ENCODE measurements at regions not wholly inside any gene's neighbourhood (a gene's known extent, or its start where the extent isn't known, plus 50 kb on each side); places are given as distances from the start of the nearest gene placed in this dataset.

DNA sequence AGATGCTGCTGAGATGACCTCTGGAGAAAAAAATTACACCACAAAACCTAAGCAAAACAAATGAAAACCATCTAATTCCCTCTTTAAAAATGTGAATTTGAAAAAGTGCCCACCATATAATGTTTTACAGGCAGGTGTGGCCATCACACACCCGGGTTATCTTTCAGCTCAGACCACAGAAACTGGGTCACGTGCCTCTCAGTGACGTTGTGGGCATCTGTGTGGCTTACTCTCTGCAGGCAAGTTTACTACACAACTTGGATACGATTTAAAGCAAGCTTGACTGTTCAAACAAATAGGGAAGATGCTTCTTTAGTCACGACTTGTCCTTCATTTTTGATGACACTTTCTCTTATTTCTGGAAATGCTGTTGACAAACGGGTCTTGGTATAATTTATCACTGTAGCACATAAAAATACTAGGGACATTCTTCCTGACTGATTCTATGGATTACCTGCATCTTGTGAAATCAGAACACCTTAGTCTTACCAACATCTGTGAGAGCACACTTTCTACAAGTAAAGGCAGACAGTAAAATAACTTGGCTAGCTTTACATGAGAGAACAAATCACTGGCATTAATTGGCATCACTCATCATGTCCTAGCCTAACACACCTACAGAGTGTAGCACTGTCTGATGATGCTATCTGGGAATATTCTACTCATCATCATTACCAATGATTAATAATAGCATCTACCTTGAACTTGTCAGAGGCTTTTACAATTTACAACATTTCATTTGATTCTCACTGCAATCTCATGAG is 89.3 kb upstream of the EDEM3 start:
- peak; percentile 77 for DNase-seq
- intact Hi-C loops (cut with DNase I; ENCODE audit: low total_unique reads) (no loop called here), in situ Hi-C loops (cut with MboI; ENCODE audit: low pct_ligation_motif_present in 1 of 4, low pct_unique_long_range_greater_than_20kb in 1 of 4, low sequenced_read_pairs in 3 of 4) (no loop called here)
- WGBS, 2 donors (ENCODE audit: low coverage in 1 of 2), result 24 to 33% methylated on average over 6 of the region's 6 CpGs
- TF ChIP-seq POLR2A (IDR thresholded peaks at IDR 0.05) (no peak), EP300 (IDR thresholded peaks at IDR 0.05; ENCODE audit: low read depth) (no peak), POLR2AphosphoS5 (IDR thresholded peaks at IDR 0.05) (no peak)
- TF ChIP-seq, protein P1, sequence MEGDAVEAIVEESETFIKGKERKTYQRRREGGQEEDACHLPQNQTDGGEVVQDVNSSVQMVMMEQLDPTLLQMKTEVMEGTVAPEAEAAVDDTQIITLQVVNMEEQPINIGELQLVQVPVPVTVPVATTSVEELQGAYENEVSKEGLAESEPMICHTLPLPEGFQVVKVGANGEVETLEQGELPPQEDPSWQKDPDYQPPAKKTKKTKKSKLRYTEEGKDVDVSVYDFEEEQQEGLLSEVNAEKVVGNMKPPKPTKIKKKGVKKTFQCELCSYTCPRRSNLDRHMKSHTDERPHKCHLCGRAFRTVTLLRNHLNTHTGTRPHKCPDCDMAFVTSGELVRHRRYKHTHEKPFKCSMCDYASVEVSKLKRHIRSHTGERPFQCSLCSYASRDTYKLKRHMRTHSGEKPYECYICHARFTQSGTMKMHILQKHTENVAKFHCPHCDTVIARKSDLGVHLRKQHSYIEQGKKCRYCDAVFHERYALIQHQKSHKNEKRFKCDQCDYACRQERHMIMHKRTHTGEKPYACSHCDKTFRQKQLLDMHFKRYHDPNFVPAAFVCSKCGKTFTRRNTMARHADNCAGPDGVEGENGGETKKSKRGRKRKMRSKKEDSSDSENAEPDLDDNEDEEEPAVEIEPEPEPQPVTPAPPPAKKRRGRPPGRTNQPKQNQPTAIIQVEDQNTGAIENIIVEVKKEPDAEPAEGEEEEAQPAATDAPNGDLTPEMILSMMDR (IDR thresholded peaks at IDR 0.05), result no peak
- Histone ChIP-seq H3K4me1 (peaks cover 0 to 4% (median 3%) of the 10 kb centered on the region in 4 donors), H3K36me3 (no peaks in the 10 kb centered on the region), H3K4me3 (no peak overlapping the region), H3K9me3 (no peaks in the 10 kb centered on the region), H3K27ac (peak overlapping the region in 1 of 4 donors; percentile 11), H3K27me3 (no peaks in the 10 kb centered on the region)

DNA sequence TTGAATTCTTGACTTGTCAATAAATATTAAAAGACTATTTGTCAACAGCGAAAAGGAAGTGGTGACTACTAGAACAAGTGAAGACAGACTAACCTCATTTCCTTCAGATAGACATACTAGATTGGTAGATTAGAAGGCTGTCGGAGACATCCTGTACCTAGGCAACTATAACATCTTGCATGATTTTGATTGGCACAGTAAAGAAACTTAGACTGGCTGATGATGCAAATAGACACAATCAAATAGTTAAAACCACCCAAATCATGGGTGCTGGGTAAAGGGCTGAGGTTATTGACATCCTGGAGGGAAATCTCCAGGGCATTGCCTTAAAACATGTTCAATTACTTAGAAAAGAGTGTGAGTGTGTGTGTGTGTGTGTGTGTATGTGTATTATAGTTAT is 85.9 kb upstream of the EDEM3 start:
- 83 to 87% methylated on average over 2 of the region's 2 CpGs for WGBS, 2 donors (ENCODE audit: low coverage in 1 of 2)
- TF ChIP-seq POLR2AphosphoS5 (IDR thresholded peaks at IDR 0.05) (no peak), EP300 (IDR thresholded peaks at IDR 0.05; ENCODE audit: low read depth) (no peak), POLR2A (IDR thresholded peaks at IDR 0.05) (no peak)
- TF ChIP-seq, protein P1 (IDR thresholded peaks at IDR 0.05), result no peak

DNA sequence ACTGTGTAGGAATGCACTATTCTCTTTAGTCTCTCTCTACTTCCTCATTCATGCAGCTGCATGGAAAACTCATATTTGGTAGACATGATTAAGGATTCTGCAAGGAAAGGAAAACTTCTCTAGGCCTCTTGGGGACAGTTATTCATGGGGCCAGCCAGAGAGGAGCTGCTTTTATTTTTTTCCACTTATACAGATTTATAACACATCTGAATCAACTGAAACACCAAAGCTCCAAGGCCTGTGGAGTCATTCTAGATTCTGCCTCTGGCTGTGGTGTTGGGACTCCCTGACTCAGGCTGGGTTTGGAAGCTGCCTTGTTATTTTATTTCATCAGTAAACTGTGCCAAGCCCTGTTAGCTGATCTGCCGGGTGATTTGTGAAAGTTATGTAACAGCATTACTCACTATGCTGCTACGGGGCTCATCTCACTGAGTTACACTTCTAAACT is 83.9 kb upstream of the EDEM3 start:
- H3K4me3 ChIP-seq, result no peak overlapping the region
- intact Hi-C loops (cut with DNase I; ENCODE audit: low total_unique reads), result no loop called here
- TF ChIP-seq, protein P1 (IDR thresholded peaks at IDR 0.05), result peak in 1 of 5 experiments; percentile 10
- TF ChIP-seq POLR2A (IDR thresholded peaks at IDR 0.05) (no peak), POLR2AphosphoS5 (IDR thresholded peaks at IDR 0.05) (peak in 2 of 3 donors; percentile 48 to 69), EP300 (IDR thresholded peaks at IDR 0.05; ENCODE audit: low read depth) (no peak)
- in situ Hi-C loops (cut with MboI; ENCODE audit: low pct_ligation_motif_present in 1 of 4, low pct_unique_long_range_greater_than_20kb in 1 of 4, low sequenced_read_pairs in 3 of 4), result no loop called here
- no peaks in the 10 kb centered on the region for H3K27me3 ChIP-seq
- DNase-seq, result peak; percentile 29
- peaks cover 12 to 32% (median 28%) of the 10 kb centered on the region in 4 donors for H3K4me1 ChIP-seq
- no peaks in the 10 kb centered on the region for H3K9me3 ChIP-seq
- WGBS, 2 donors (ENCODE audit: low coverage in 1 of 2), result 11% methylated on average over 2 of the region's 2 CpGs; no CpG with 5 or more reads in 1 of the 2 donors
- H3K27ac ChIP-seq, result peak overlapping the region; percentile 63 to 82 (median 70)
- H3K36me3 ChIP-seq, result no peaks in the 10 kb centered on the region

More for the DNA sequence above, 85.9 kb upstream of the EDEM3 start:
- in situ Hi-C loops (cut with MboI; ENCODE audit: low pct_ligation_motif_present in 1 of 4, low pct_unique_long_range_greater_than_20kb in 1 of 4, low sequenced_read_pairs in 3 of 4), result no loop called here
- H3K4me1 ChIP-seq, result peaks cover 12 to 32% (median 28%) of the 10 kb centered on the region in 4 donors
- no peak for DNase-seq
- H3K9me3 ChIP-seq, result no peaks in the 10 kb centered on the region
- no peaks in the 10 kb centered on the region for H3K36me3 ChIP-seq
- H3K27me3 ChIP-seq, result no peaks in the 10 kb centered on the region
- no peak overlapping the region for H3K4me3 ChIP-seq
- peak overlapping the region in 1 of 4 donors; percentile 26 for H3K27ac ChIP-seq
- intact Hi-C loops (cut with DNase I; ENCODE audit: low total_unique reads), result no loop called here

DNA sequence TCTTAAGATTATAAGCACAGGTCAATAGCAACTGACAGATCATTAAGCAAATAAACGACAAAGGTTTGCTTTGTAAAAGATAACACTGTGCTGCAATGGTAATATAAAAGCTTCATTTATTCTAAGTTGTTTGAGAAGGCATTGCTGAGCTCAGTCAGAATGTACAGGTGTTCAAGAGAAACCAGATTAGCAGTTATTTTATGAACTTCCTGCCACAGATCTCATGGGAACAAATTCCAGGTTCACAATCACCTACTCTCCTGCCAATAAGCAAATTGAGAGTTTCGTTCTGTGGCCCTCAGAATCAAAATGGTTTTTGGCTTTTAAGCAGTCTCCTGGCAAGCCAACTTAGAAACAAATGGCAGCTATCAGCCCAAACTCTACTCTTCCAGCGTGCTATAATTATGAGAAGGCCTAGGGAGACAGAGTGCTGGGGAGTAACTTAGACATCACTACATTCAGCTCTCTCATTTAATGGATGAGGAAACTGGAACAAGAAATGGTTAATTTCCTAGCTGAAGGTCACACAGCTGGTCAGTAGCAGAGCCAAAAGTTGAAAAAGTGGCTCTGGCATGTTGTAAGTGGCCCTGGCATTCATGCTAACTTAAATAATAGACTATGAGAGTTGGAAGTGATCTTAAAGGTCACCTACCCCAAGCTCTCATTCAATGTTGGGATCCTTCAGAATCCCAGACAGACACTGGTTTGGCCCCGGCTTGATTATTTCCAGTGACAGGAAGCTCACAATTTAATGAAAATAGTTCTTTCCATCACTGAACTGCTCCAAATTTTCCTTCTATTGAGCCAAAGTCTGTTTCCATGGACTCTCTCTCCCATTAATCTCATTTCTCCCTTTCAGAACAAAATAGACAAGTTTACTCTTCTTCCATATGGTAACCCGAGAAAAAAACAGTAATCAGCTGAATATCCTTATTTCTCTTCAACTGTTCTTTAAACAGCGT is 82.6 kb upstream of the EDEM3 start:
- Histone ChIP-seq H3K27me3 (no peaks in the 10 kb centered on the region), H3K4me3 (no peak overlapping the region), H3K9me3 (no peaks in the 10 kb centered on the region), H3K4me1 (peaks cover 12 to 32% (median 28%) of the 10 kb centered on the region in 4 donors), H3K36me3 (no peaks in the 10 kb centered on the region), H3K27ac (peak overlapping the region; percentile 63 to 82 (median 70))
- TF ChIP-seq POLR2A (IDR thresholded peaks at IDR 0.05) (no peak), EP300 (IDR thresholded peaks at IDR 0.05; ENCODE audit: low read depth) (no peak), POLR2AphosphoS5 (IDR thresholded peaks at IDR 0.05) (no peak)
- TF ChIP-seq, protein P1 (IDR thresholded peaks at IDR 0.05), result no peak
- intact Hi-C loops (cut with DNase I; ENCODE audit: low total_unique reads) (no loop called here), in situ Hi-C loops (cut with MboI; ENCODE audit: low pct_ligation_motif_present in 1 of 4, low pct_unique_long_range_greater_than_20kb in 1 of 4, low sequenced_read_pairs in 3 of 4) (no loop called here)
- DNase-seq, result no peak
- 57 to 61% methylated on average over 4 to 6 of the region's 6 CpGs for WGBS, 2 donors (ENCODE audit: low coverage in 1 of 2)
